Liver (tissue), 8 donors: ENCODE measurements at regions not wholly inside any gene's neighbourhood (a gene's known extent, or its start where the extent isn't known, plus 50 kb on each side); places are given as distances from the start of the nearest gene placed in this dataset.

ENCODE experiments used
- DNase-seq: peaks from one replicate; pipeline ENCODE4 v3.0.0-alpha.2; 2017; ENCODE audit warnings: low spot score
- H3K27ac ChIP-seq, 2 donors: one replicate each; pipeline ENCODE4 v1.7.0; 2013; ENCODE audit warnings: inconsistent platforms in 2 of 2, low read length in 2 of 2, control low read depth in 1 of 2, low read depth in 1 of 2, mild to moderate bottlenecking in 1 of 2
- H3K27me3 ChIP-seq, 4 donors: one replicate each; pipeline versions ENCODE4 v1.6.1 to v1.7.0; 2013; ENCODE audit warnings: low read length in 3 of 4, inconsistent platforms in 1 of 4, mild to moderate bottlenecking in 1 of 4, moderate library complexity in 1 of 4; ENCODE audit not compliant: control insufficient read depth in 4 of 4, insufficient read depth in 4 of 4
- H3K36me3 ChIP-seq, 4 donors: one replicate each; pipeline versions ENCODE4 v1.6.1 to v1.7.0; 2013; ENCODE audit warnings: low read length in 3 of 4, mild to moderate bottlenecking in 3 of 4, low read depth in 1 of 4, moderate library complexity in 1 of 4; ENCODE audit not compliant: control insufficient read depth in 4 of 4, insufficient read depth in 3 of 4
- H3K4me1 ChIP-seq, 4 donors: one replicate each; pipeline versions ENCODE4 v1.6.1 to v1.7.0; 2013; ENCODE audit warnings: low read length in 3 of 4, mild to moderate bottlenecking in 3 of 4, moderate library complexity in 1 of 4; ENCODE audit not compliant: control insufficient read depth in 4 of 4, insufficient read depth in 4 of 4
- H3K4me3 ChIP-seq, 3 donors: one replicate each; pipeline versions ENCODE4 v1.6.1 to v1.7.0; 2013; ENCODE audit warnings: low read length in 3 of 3, control low read depth in 1 of 3, low read depth in 1 of 3, mild to moderate bottlenecking in 1 of 3
- H3K9ac ChIP-seq, 2 donors: one replicate each; pipeline ENCODE4 v1.7.0; 2013; ENCODE audit warnings: low read length in 2 of 2, mild to moderate bottlenecking in 2 of 2, moderate library complexity in 2 of 2, control low read depth in 1 of 2, low read depth in 1 of 2
- H3K9me3 ChIP-seq, 4 donors: one replicate each; pipeline versions ENCODE4 v1.6.1 to v1.7.0; 2013; ENCODE audit warnings: low read length in 3 of 4; ENCODE audit not compliant: control insufficient read depth in 4 of 4
- CTCF ChIP-seq: fragments of 150-350 bp; IDR thresholded peaks from 2 replicates; pipeline ENCODE4 v1.5.1; 2017; ENCODE audit warnings: improper control_type of control experiment, low read depth, low read length; ENCODE audit not compliant: missing input control
- EGR1 ChIP-seq, 2 donors: IDR thresholded peaks; 2 replicates each; pipeline ENCODE4 v1.6.1; 2016 to 2018; ENCODE audit warnings: antibody characterized with exemption in 2 of 2, low read depth in 2 of 2
- FOXA1 ChIP-seq: IDR thresholded peaks from 2 replicates; pipeline ENCODE4 v1.6.1; 2016; ENCODE audit warnings: antibody characterized with exemption
- FOXA2 ChIP-seq: IDR thresholded peaks from 2 replicates; pipeline ENCODE4 v1.6.1; 2016; ENCODE audit warnings: antibody characterized with exemption
- GABPA ChIP-seq, 2 donors: IDR thresholded peaks in 1 of 2; conservative IDR thresholded peaks in 1 of 2; 2 replicates each; pipeline ENCODE4 v1.6.1; 2016; ENCODE audit warnings: antibody characterized with exemption in 2 of 2, mild to moderate bottlenecking in 1 of 2, moderate library complexity in 1 of 2
- HNF4A ChIP-seq, 2 donors: conservative IDR thresholded peaks; 2 replicates each; pipeline ENCODE4 v1.6.1; 2016; ENCODE audit warnings: antibody characterized with exemption in 2 of 2, mild to moderate bottlenecking in 2 of 2
- HNF4G ChIP-seq: IDR thresholded peaks from 2 replicates; pipeline ENCODE4 v1.6.1; 2016; ENCODE audit warnings: antibody characterized with exemption
- JUND ChIP-seq, 2 donors: IDR thresholded peaks; 2 replicates each; pipeline ENCODE4 v1.6.1; 2016; ENCODE audit warnings: antibody characterized with exemption in 2 of 2
- MAX ChIP-seq: IDR thresholded peaks from 2 replicates; pipeline ENCODE4 v1.6.1; 2016; ENCODE audit warnings: antibody characterized with exemption
- NR2F2 ChIP-seq: IDR thresholded peaks from 2 replicates; pipeline ENCODE4 v1.6.1; 2016; ENCODE audit warnings: antibody characterized with exemption
- RAD21 ChIP-seq, 2 donors: IDR thresholded peaks; 2 replicates each; pipeline ENCODE4 v1.6.1; 2016; ENCODE audit warnings: antibody characterized with exemption in 2 of 2, mild to moderate bottlenecking in 2 of 2
- REST ChIP-seq: IDR thresholded peaks from 2 replicates; pipeline ENCODE4 v1.6.1; 2016; ENCODE audit warnings: antibody characterized with exemption, mild to moderate bottlenecking
- RXRA ChIP-seq, 2 donors: IDR thresholded peaks; 2 replicates each; pipeline ENCODE4 v1.6.1; 2017 to 2018; ENCODE audit warnings: antibody characterized with exemption in 2 of 2, mild to moderate bottlenecking in 1 of 2
- SP1 ChIP-seq: IDR thresholded peaks from 2 replicates; pipeline ENCODE4 v1.6.1; 2018; ENCODE audit warnings: antibody characterized with exemption, mild to moderate bottlenecking
- WGBS: extraction: QIAGEN DNeasy Blood & Tissue Kit; methylation state at CpG from one replicate; pipeline ENCODE4 v1.1.7; 2013; 5-methylcytosine and 5-hydroxymethylcytosine counted together
- TF ChIP-seq, protein P1 (sequence below): IDR thresholded peaks from 2 replicates; pipeline ENCODE4 v1.6.1; 2016; ENCODE audit warnings: antibody characterized with exemption
- TF ChIP-seq, protein P2 (sequence below): IDR thresholded peaks from 2 replicates; pipeline ENCODE4 v1.6.1; 2016; ENCODE audit warnings: antibody characterized with exemption
- donor health status: healthy.
- donor health status: healthy.
- donor health status: healthy.
- donor health status: healthy.
- donor health status: healthy.

- 67% methylated on average over 18 of the region's 18 CpGs for WGBS
- Histone ChIP-seq H3K27me3 (no peaks in the 10 kb centered on the region), H3K9ac (no peak overlapping the region), H3K4me1 (no peaks in the 10 kb centered on the region), H3K4me3 (no peak overlapping the region), H3K36me3 (no peaks in the 10 kb centered on the region), H3K9me3 (no peaks in the 10 kb centered on the region), H3K27ac (no peak overlapping the region)
- DNase-seq: no peak
- TF ChIP-seq NR2F2: no peak
- no peak for TF ChIP-seq JUND (IDR thresholded peaks at IDR 0.05)
- TF ChIP-seq MAX: no peak
- no peak for TF ChIP-seq CTCF
- TF ChIP-seq GABPA (IDR thresholded peaks at IDR 0.05 in 1 of 2, conservative IDR thresholded peaks at IDR 0.05 in 1 of 2): no peak
- no peak for TF ChIP-seq RAD21 (IDR thresholded peaks at IDR 0.05)
- no peak for TF ChIP-seq SP1
- TF ChIP-seq HNF4G: no peak
These were observed 128.6 kb downstream of the OAT start for GRCh38 chr10:124289851-124290795.

GRCh38 chr10:124288928-124289850 lies 129.5 kb downstream of the OAT start:
- no peaks in the 10 kb centered on the region for H3K4me1 ChIP-seq
- no peak overlapping the region for H3K4me3 ChIP-seq
- H3K9ac ChIP-seq: no peak overlapping the region
- H3K27me3 ChIP-seq: no peaks in the 10 kb centered on the region
- no peaks in the 10 kb centered on the region for H3K9me3 ChIP-seq
- no peaks in the 10 kb centered on the region for H3K36me3 ChIP-seq
- H3K27ac ChIP-seq: no peak overlapping the region
- 88% methylated on average over 21 of the region's 21 CpGs for WGBS
- no peak for DNase-seq
- TF ChIP-seq CTCF: no peak
- TF ChIP-seq FOXA2: no peak
- TF ChIP-seq RAD21 (IDR thresholded peaks at IDR 0.05): no peak
- TF ChIP-seq, protein P1, sequence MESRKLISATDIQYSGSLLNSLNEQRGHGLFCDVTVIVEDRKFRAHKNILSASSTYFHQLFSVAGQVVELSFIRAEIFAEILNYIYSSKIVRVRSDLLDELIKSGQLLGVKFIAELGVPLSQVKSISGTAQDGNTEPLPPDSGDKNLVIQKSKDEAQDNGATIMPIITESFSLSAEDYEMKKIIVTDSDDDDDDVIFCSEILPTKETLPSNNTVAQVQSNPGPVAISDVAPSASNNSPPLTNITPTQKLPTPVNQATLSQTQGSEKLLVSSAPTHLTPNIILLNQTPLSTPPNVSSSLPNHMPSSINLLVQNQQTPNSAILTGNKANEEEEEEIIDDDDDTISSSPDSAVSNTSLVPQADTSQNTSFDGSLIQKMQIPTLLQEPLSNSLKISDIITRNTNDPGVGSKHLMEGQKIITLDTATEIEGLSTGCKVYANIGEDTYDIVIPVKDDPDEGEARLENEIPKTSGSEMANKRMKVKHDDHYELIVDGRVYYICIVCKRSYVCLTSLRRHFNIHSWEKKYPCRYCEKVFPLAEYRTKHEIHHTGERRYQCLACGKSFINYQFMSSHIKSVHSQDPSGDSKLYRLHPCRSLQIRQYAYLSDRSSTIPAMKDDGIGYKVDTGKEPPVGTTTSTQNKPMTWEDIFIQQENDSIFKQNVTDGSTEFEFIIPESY: no peak
- no peak for TF ChIP-seq NR2F2
- no peak for TF ChIP-seq HNF4A (conservative IDR thresholded peaks at IDR 0.05)
- no peak for TF ChIP-seq SP1
- no peak for TF ChIP-seq EGR1 (IDR thresholded peaks at IDR 0.05; ENCODE audit: low read depth in 2 of 2)
- no peak for TF ChIP-seq REST
- TF ChIP-seq JUND (IDR thresholded peaks at IDR 0.05): no peak
- TF ChIP-seq, protein P2, sequence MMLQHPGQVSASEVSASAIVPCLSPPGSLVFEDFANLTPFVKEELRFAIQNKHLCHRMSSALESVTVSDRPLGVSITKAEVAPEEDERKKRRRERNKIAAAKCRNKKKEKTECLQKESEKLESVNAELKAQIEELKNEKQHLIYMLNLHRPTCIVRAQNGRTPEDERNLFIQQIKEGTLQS: no peak
- TF ChIP-seq FOXA1: no peak
- no peak for TF ChIP-seq RXRA (IDR thresholded peaks at IDR 0.05)
